ENCODE measurements at regions not wholly inside any gene's neighbourhood (a gene's known extent, or its start where the extent isn't known, plus 50 kb on each side); places are given as distances from the start of the nearest gene placed in this dataset.

DNA sequence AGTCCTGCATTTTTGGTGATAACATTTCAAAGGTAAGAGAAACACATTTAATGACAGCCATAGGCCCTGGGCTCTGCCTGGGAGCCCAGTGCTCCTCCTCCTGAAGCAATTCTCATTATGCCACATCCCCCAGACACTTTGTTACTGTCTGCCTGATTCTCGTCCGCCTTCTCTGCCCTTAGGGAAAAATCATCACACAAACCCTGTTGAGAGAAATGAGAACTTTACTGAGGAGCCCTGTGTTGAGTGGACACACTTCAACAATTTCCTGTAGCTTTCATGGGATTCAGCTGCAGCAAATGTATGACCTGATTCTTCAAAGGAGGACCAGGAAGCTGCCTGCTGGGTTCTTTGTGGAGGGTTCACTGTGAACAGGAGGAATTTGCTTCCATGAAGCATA, 566.5 kb upstream of the FRG1 start:
- TF ChIP-seq, protein P1, sequence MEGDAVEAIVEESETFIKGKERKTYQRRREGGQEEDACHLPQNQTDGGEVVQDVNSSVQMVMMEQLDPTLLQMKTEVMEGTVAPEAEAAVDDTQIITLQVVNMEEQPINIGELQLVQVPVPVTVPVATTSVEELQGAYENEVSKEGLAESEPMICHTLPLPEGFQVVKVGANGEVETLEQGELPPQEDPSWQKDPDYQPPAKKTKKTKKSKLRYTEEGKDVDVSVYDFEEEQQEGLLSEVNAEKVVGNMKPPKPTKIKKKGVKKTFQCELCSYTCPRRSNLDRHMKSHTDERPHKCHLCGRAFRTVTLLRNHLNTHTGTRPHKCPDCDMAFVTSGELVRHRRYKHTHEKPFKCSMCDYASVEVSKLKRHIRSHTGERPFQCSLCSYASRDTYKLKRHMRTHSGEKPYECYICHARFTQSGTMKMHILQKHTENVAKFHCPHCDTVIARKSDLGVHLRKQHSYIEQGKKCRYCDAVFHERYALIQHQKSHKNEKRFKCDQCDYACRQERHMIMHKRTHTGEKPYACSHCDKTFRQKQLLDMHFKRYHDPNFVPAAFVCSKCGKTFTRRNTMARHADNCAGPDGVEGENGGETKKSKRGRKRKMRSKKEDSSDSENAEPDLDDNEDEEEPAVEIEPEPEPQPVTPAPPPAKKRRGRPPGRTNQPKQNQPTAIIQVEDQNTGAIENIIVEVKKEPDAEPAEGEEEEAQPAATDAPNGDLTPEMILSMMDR (IDR thresholded peaks at IDR 0.05 in 8 of 11, conservative IDR thresholded peaks at IDR 0.05 in 3 of 11): no peak
- no peak for TF ChIP-seq POLR2A (IDR thresholded peaks at IDR 0.05)

Measured in spleen (tissue), 7 donors.